ENCODE measurements at regions not wholly inside any gene's neighbourhood (a gene's known extent, or its start where the extent isn't known, plus 50 kb on each side); places are given as distances from the start of the nearest gene placed in this dataset.

GRCh38 chr1:218953386-218953785 is 220.3 kb upstream of the LYPLAL1 start (continued):
- TF ChIP-seq AKNA (CRISPR knock-in tag; IDR thresholded peaks at IDR 0.05; ENCODE audit: borderline replicate concordance) (no peak), ZNF512B (CRISPR knock-in tag; IDR thresholded peaks at IDR 0.05; ENCODE audit: borderline replicate concordance) (no peak), NR2C2 (CRISPR knock-in tag; IDR thresholded peaks at IDR 0.05; ENCODE audit: borderline replicate concordance) (no peak), NPAS2 (CRISPR knock-in tag; IDR thresholded peaks at IDR 0.05; ENCODE audit: borderline replicate concordance) (no peak), HBP1 (CRISPR knock-in tag; IDR thresholded peaks at IDR 0.05; ENCODE audit: low read depth) (no peak), GATAD2A (CRISPR knock-in tag; IDR thresholded peaks at IDR 0.05) (no peak)

Measured in HepG2 (cell line).